ENCODE measurements at regions not wholly inside any gene's neighbourhood (a gene's known extent, or its start where the extent isn't known, plus 50 kb on each side); places are given as distances from the start of the nearest gene placed in this dataset.

- Histone ChIP-seq H3K36me3 (no peaks in the 10 kb centered on the region), H3K4me1 (no peaks in the 10 kb centered on the region), H3K27ac (no peak overlapping the region), H3K9me3 (no peaks in the 10 kb centered on the region), H3K4me3 (no peak overlapping the region), H3K27me3 (no peaks in the 10 kb centered on the region)
- TF ChIP-seq, protein P1, sequence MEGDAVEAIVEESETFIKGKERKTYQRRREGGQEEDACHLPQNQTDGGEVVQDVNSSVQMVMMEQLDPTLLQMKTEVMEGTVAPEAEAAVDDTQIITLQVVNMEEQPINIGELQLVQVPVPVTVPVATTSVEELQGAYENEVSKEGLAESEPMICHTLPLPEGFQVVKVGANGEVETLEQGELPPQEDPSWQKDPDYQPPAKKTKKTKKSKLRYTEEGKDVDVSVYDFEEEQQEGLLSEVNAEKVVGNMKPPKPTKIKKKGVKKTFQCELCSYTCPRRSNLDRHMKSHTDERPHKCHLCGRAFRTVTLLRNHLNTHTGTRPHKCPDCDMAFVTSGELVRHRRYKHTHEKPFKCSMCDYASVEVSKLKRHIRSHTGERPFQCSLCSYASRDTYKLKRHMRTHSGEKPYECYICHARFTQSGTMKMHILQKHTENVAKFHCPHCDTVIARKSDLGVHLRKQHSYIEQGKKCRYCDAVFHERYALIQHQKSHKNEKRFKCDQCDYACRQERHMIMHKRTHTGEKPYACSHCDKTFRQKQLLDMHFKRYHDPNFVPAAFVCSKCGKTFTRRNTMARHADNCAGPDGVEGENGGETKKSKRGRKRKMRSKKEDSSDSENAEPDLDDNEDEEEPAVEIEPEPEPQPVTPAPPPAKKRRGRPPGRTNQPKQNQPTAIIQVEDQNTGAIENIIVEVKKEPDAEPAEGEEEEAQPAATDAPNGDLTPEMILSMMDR (IDR thresholded peaks at IDR 0.05) = no peak
- TF ChIP-seq POLR2A (IDR thresholded peaks at IDR 0.05) = no peak
- ATAC-seq (no peak), DNase-seq (no peak)
- intact Hi-C loops (cut with DNase I) = no loop called here
Measured at GRCh38 chr9:30178610-30179009, 2205.8 kb upstream of the ACO1 start.

DNA sequence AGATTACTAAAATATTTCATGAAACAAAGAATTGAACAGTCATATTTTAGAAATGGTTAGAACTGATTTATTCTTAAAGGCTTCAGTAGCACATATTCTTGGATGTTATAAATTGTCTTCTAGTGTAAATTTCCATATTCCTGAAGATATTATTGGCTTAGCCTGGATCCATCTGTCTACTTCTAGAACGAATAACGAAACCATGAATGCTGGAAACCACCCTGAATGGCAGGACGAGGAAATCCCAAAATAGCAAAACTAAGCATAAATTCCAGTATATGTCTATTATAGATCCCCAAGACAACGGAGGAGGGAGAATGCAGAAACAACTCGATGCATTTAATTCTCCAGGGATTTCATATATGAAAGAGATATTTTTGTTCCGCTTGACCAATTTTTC lies 2191.0 kb upstream of the ACO1 start:
- peaks cover 0 to 24% (median 8%) of the 10 kb centered on the region in 12 donors for H3K9me3 ChIP-seq
- no peaks in the 10 kb centered on the region for H3K27me3 ChIP-seq
- DNase-seq (no peak), ATAC-seq (no peak)
- H3K4me3 ChIP-seq = no peak overlapping the region
- 70 to 81% (median 78%) methylated on average over 6 of the region's 6 CpGs for WGBS, 4 donors
- H3K36me3 ChIP-seq = no peaks in the 10 kb centered on the region
- no peaks in the 10 kb centered on the region for H3K4me1 ChIP-seq
- intact Hi-C loops (cut with DNase I) = no loop called here
- no peak for TF ChIP-seq POLR2A (IDR thresholded peaks at IDR 0.05)
- TF ChIP-seq, protein P1 (IDR thresholded peaks at IDR 0.05) = no peak
- H3K27ac ChIP-seq = no peak overlapping the region

GRCh38 chr9:30196941-30197340 lies 2187.5 kb upstream of the ACO1 start:
- DNase-seq (no peak), ATAC-seq (no peak)
- Histone ChIP-seq H3K36me3 (no peaks in the 10 kb centered on the region), H3K9me3 (peaks cover 0 to 17% (median 0%) of the 10 kb centered on the region in 12 donors), H3K4me3 (no peak overlapping the region), H3K27me3 (no peaks in the 10 kb centered on the region), H3K27ac (no peak overlapping the region), H3K4me1 (no peaks in the 10 kb centered on the region)
- WGBS, 4 donors = 49 to 59% (median 55%) methylated on average over 1 of the region's 1 CpG
- intact Hi-C loops (cut with DNase I) = no loop called here
- TF ChIP-seq, protein P1 (IDR thresholded peaks at IDR 0.05) = no peak
- no peak for TF ChIP-seq POLR2A (IDR thresholded peaks at IDR 0.05)

GRCh38 chr9:30197453-30197852 lies 2187.0 kb upstream of the ACO1 start:
- ATAC-seq (no peak), DNase-seq (no peak)
- no peak overlapping the region for H3K4me3 ChIP-seq
- intact Hi-C loops (cut with DNase I) = no loop called here
- no peaks in the 10 kb centered on the region for H3K27me3 ChIP-seq
- TF ChIP-seq POLR2A (IDR thresholded peaks at IDR 0.05) = no peak
- TF ChIP-seq, protein P1 (IDR thresholded peaks at IDR 0.05) = no peak
- H3K36me3 ChIP-seq = no peaks in the 10 kb centered on the region
- H3K27ac ChIP-seq = no peak overlapping the region
- H3K4me1 ChIP-seq = no peaks in the 10 kb centered on the region
- H3K9me3 ChIP-seq = peaks cover 0 to 17% (median 0%) of the 10 kb centered on the region in 12 donors
